ENCODE measurements at regions not wholly inside any gene's neighbourhood (a gene's known extent, or its start where the extent isn't known, plus 50 kb on each side); places are given as distances from the start of the nearest gene placed in this dataset.

DNA sequence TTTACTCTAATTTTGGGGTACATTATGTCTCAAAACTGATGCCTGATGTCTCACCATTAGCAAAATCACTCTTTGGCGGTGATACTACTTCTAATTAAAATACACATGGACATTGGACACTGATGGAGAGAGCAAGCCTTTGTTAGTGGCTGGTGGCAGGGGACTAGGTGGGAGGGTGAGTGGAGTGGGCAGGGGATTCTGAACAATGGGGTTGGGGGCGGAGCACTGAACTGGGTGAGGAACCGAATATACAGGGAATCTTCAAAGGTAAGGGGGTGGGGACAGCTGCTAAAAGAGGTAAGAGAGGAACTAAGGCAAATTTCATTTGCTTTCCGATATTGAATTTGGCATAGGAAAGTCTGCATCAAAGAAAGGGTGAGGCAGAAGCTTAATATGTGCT, 88.8 kb downstream of the CARTPT start:
- intact Hi-C loops (cut with DNase I), result no loop called here
- TF ChIP-seq EP300 (IDR thresholded peaks at IDR 0.05), result no peak
- TF ChIP-seq, protein P1, sequence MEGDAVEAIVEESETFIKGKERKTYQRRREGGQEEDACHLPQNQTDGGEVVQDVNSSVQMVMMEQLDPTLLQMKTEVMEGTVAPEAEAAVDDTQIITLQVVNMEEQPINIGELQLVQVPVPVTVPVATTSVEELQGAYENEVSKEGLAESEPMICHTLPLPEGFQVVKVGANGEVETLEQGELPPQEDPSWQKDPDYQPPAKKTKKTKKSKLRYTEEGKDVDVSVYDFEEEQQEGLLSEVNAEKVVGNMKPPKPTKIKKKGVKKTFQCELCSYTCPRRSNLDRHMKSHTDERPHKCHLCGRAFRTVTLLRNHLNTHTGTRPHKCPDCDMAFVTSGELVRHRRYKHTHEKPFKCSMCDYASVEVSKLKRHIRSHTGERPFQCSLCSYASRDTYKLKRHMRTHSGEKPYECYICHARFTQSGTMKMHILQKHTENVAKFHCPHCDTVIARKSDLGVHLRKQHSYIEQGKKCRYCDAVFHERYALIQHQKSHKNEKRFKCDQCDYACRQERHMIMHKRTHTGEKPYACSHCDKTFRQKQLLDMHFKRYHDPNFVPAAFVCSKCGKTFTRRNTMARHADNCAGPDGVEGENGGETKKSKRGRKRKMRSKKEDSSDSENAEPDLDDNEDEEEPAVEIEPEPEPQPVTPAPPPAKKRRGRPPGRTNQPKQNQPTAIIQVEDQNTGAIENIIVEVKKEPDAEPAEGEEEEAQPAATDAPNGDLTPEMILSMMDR (IDR thresholded peaks at IDR 0.05), result no peak
- TF ChIP-seq POLR2A (IDR thresholded peaks at IDR 0.05; ENCODE audit: low read depth), result no peak
- no peak for TF ChIP-seq POLR2AphosphoS5 (IDR thresholded peaks at IDR 0.05)
- Histone ChIP-seq H3K4me3 (no peak overlapping the region), H3K27ac (replicated peaks in 1 of 4) (no peak overlapping the region), H3K4me1 (peaks cover 9 to 24% (median 18%) of the 10 kb centered on the region in 4 donors), H3K9me3 (no peaks in the 10 kb centered on the region), H3K27me3 (no peaks in the 10 kb centered on the region), H3K36me3 (no peaks in the 10 kb centered on the region)
- DNase-seq (ENCODE audit: extremely low spot score), result no peak
- 75% methylated on average over 4 of the region's 4 CpGs for WGBS

DNA sequence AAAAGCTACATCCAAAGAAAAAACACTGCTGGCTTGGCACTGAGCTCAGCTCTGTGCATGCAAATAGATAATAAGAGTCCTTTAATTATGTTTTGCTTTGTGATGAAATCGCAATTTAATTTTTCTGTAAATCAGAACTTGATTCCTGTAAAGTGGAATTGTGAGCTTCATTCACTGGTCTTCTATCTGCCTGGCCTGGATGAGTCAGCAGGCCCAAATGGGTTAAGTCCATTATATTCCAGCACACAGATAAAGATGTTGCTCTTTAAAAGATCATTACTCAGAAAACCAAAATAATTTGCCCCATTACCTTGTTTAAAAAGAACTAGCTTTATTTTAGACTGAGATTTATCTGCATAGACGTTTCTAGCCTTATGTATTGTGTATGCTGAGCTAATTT, 90.4 kb downstream of the CARTPT start:
- no peak for DNase-seq (ENCODE audit: extremely low spot score)
- H3K4me1 ChIP-seq, result peaks cover 9 to 24% (median 18%) of the 10 kb centered on the region in 4 donors
- intact Hi-C loops (cut with DNase I), result no loop called here
- H3K9me3 ChIP-seq, result no peaks in the 10 kb centered on the region
- no peaks in the 10 kb centered on the region for H3K27me3 ChIP-seq
- 43% methylated on average over 2 of the region's 2 CpGs for WGBS
- H3K36me3 ChIP-seq, result no peaks in the 10 kb centered on the region
- no peak overlapping the region for H3K4me3 ChIP-seq
- TF ChIP-seq, protein P1 (IDR thresholded peaks at IDR 0.05), result no peak
- no peak for TF ChIP-seq POLR2AphosphoS5 (IDR thresholded peaks at IDR 0.05)
- no peak for TF ChIP-seq EP300 (IDR thresholded peaks at IDR 0.05)
- no peak for TF ChIP-seq POLR2A (IDR thresholded peaks at IDR 0.05; ENCODE audit: low read depth)
- H3K27ac ChIP-seq (replicated peaks in 1 of 4), result no peak overlapping the region

DNA sequence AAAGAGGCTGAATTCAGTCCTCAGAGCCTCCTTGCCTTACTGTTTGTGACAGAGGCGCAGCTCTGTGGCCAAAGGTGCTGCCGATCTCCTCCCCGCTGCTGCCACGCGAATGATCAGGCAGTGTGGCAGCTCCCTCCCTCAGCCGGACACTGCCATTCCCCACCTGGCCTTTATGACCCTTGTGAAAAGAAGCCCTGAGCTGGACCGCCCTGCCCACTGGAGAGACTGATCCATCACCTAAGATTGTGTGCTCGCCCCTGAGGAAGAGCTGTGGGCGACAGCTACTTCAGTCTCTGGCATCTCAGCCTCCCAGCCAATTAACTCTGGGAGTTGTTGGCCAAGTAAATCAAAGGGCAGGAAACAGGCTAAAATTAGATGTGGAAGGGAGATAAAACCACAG, 90.9 kb downstream of the CARTPT start:
- intact Hi-C loops (cut with DNase I), result no loop called here
- H3K4me3 ChIP-seq, result no peak overlapping the region
- TF ChIP-seq, protein P1 (IDR thresholded peaks at IDR 0.05), result no peak
- no peak for TF ChIP-seq POLR2A (IDR thresholded peaks at IDR 0.05; ENCODE audit: low read depth)
- no peak for TF ChIP-seq EP300 (IDR thresholded peaks at IDR 0.05)
- no peak for TF ChIP-seq POLR2AphosphoS5 (IDR thresholded peaks at IDR 0.05)
- H3K27me3 ChIP-seq, result no peaks in the 10 kb centered on the region
- H3K9me3 ChIP-seq, result no peaks in the 10 kb centered on the region
- no peak overlapping the region for H3K27ac ChIP-seq (replicated peaks in 1 of 4)
- DNase-seq (ENCODE audit: extremely low spot score), result no peak
- WGBS, result 68% methylated on average over 8 of the region's 9 CpGs
- peaks cover 9 to 24% (median 18%) of the 10 kb centered on the region in 4 donors for H3K4me1 ChIP-seq
- no peaks in the 10 kb centered on the region for H3K36me3 ChIP-seq

DNA sequence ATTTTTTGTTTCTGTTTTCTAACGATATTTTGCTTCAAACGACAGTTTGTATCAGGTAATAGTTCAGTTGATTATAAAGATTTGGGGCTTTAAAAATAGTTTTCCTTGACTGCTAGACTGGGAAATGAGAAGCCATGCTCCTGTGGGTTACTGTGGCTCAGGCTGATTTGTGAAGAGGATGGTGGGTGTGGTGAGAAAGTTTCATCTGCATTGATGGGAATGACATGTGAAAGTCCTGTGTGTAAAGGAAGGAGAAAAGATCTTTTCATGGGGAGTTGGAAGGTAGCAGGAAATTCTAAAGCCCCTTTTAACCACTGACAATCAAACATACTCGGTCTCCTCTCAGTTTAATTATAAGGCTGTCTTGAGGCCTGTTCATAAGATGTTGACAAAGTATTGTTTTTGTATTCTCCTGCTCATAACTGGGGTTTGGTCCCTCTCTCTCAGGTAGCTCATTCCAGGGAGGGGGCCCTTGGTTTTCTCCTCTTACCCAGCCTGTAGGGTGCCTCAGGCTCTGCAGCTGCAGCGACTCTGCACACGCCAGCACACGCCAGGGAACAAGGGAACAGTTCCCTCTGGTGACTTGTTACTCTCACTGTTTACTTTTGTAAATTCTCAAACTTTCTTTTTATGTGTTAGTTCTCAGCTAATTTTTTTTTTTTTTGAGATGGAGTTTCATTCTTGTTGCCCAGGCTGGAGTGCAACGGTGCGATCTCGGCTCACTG, 91.6 kb downstream of the CARTPT start:
- Histone ChIP-seq H3K4me3 (no peak overlapping the region), H3K27me3 (no peaks in the 10 kb centered on the region), H3K27ac (replicated peaks in 1 of 4) (no peak overlapping the region), H3K9me3 (no peaks in the 10 kb centered on the region), H3K4me1 (peaks cover 9 to 24% (median 18%) of the 10 kb centered on the region in 4 donors), H3K36me3 (no peaks in the 10 kb centered on the region)
- 80% methylated on average over 9 of the region's 9 CpGs for WGBS
- no peak for TF ChIP-seq POLR2AphosphoS5 (IDR thresholded peaks at IDR 0.05)
- no peak for TF ChIP-seq POLR2A (IDR thresholded peaks at IDR 0.05; ENCODE audit: low read depth)
- TF ChIP-seq, protein P1 (IDR thresholded peaks at IDR 0.05), result no peak
- TF ChIP-seq EP300 (IDR thresholded peaks at IDR 0.05), result no peak
- DNase-seq (ENCODE audit: extremely low spot score), result no peak
- intact Hi-C loops (cut with DNase I), result no loop called here

DNA sequence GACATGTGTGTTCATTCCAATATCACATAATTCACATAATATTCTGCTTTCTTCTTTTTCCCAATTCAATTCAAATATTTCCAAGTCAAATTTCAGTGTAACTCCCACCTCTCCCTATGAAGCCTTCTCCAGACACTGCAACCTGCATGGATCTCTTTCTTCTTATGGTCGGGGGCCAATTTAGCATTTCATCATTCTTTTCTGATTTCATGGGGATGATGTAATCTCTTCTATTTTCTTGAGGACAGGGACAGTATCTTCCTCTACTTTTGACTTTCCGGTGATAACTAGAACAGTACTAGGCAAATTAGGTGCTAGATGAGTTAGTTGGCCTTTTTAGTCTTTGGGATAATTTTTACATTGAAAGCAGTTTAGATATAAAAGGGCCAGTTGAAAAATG, 92.7 kb downstream of the CARTPT start:
- TF ChIP-seq POLR2AphosphoS5 (IDR thresholded peaks at IDR 0.05) (no peak), POLR2A (IDR thresholded peaks at IDR 0.05; ENCODE audit: low read depth) (no peak), EP300 (IDR thresholded peaks at IDR 0.05) (no peak)
- TF ChIP-seq, protein P1 (IDR thresholded peaks at IDR 0.05), result no peak
- Histone ChIP-seq H3K36me3 (no peaks in the 10 kb centered on the region), H3K4me3 (no peak overlapping the region), H3K27ac (replicated peaks in 1 of 4) (no peak overlapping the region), H3K4me1 (peaks cover 9 to 24% (median 18%) of the 10 kb centered on the region in 4 donors), H3K9me3 (no peaks in the 10 kb centered on the region), H3K27me3 (no peaks in the 10 kb centered on the region)
- WGBS, result 96% methylated on average over 2 of the region's 2 CpGs
- intact Hi-C loops (cut with DNase I), result no loop called here
- no peak for DNase-seq (ENCODE audit: extremely low spot score)

Data from esophagus muscularis mucosa (tissue), 4 donors.